NCI-H82 treated with DMSO at 0.1 percent for 48 hours (cell line): ENCODE measurements at regions not wholly inside any gene's neighbourhood (a gene's known extent, or its start where the extent isn't known, plus 50 kb on each side); places are given as distances from the start of the nearest gene placed in this dataset.
"Not testable (repeated sequence)": the region's sequence is repeated elsewhere in the genome, so short reads cannot be mapped to it uniquely, and the experiment has no call there.

ENCODE experiments used
- DNase-seq: peaks from one replicate; lab custom pipeline; 2025; ENCODE audit not compliant: unreplicated experiment; lab: John Stamatoyannopoulos, UW

GRCh38 chr13:83008212-83008929 lies 873.9 kb downstream of the SLITRK1 start:
- DNase-seq = no peak

- DNase-seq = no peak
Observed at GRCh38 chr13:83007226-83007625, 875.0 kb downstream of the SLITRK1 start.

GRCh38 chr13:83003185-83003584 lies 879.1 kb downstream of the SLITRK1 start:
- no peak for DNase-seq

- no peak for DNase-seq
Observed at GRCh38 chr13:82993417-82993816, 888.9 kb downstream of the SLITRK1 start.

GRCh38 chr13:82976499-82976898 lies 905.8 kb downstream of the SLITRK1 start:
- DNase-seq = no peak

GRCh38 chr13:82963226-82964099 lies 918.8 kb downstream of the SLITRK1 start:
- no peak for DNase-seq

- no peak for DNase-seq
Observed at GRCh38 chr13:82962397-82962796, 919.9 kb downstream of the SLITRK1 start.

- no peak for DNase-seq
Observed at GRCh38 chr13:82961757-82962156, 920.5 kb downstream of the SLITRK1 start.

- not testable (repeated sequence) for DNase-seq
Observed at GRCh38 chr13:82952336-82952735, 929.9 kb downstream of the SLITRK1 start.

- no peak for DNase-seq
Observed at GRCh38 chr13:82947683-82948082, 934.6 kb downstream of the SLITRK1 start.

GRCh38 chr13:82947191-82947621 lies 935.1 kb downstream of the SLITRK1 start:
- no peak for DNase-seq

GRCh38 chr13:82938644-82939043 lies 943.6 kb downstream of the SLITRK1 start:
- DNase-seq = no peak

GRCh38 chr13:82934000-82934399 lies 948.3 kb downstream of the SLITRK1 start:
- peak; percentile 44 for DNase-seq

- no peak for DNase-seq
Observed at GRCh38 chr13:82925114-82925513, 957.2 kb downstream of the SLITRK1 start.

- no peak for DNase-seq
Observed at GRCh38 chr13:82917984-82918383, 964.3 kb downstream of the SLITRK1 start.

- DNase-seq = no peak
Observed at GRCh38 chr13:82912564-82912963, 969.7 kb downstream of the SLITRK1 start.

- no peak for DNase-seq
Observed at GRCh38 chr13:82905071-82905470, 977.2 kb downstream of the SLITRK1 start.

GRCh38 chr13:82900453-82900852 lies 981.8 kb downstream of the SLITRK1 start:
- no peak for DNase-seq

GRCh38 chr13:82898586-82898985 lies 983.7 kb downstream of the SLITRK1 start:
- no peak for DNase-seq

- no peak for DNase-seq
Observed at GRCh38 chr13:82879921-82880320, 1002.4 kb downstream of the SLITRK1 start.

- no peak for DNase-seq
Observed at GRCh38 chr13:82878536-82878935, 1003.7 kb downstream of the SLITRK1 start.

- no peak for DNase-seq
Observed at GRCh38 chr13:82867284-82867683, 1015.0 kb downstream of the SLITRK1 start.
